ENCODE measurements at regions not wholly inside any gene's neighbourhood (a gene's known extent, or its start where the extent isn't known, plus 50 kb on each side); places are given as distances from the start of the nearest gene placed in this dataset.

DNA sequence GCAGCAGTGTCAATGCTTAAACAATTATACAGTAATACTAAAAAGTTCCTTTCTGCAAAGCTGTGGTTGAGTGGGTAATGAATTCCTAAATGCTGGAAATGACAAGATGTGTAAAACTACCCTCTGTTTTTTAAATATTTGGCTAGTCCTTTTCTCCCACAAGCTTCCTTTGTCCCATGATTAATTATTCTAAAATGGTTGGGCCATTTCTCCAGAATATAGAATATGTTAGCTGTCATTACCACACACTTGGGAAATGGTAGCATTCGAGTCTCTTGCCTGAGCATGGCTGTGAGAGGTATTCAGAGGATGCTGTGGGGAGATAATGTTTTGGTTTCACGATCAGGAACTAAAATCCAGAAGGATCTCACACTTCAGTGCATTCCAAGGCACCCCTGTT lies 1185.8 kb downstream of the UQCRFS1 start:
- H3K4me1 Mint-ChIP-seq = no peaks in the 10 kb centered on the region
- H3K4me3 Mint-ChIP-seq = no peak overlapping the region
- H3K27me3 Mint-ChIP-seq (ENCODE audit: low read depth) = no peaks in the 10 kb centered on the region

DNA sequence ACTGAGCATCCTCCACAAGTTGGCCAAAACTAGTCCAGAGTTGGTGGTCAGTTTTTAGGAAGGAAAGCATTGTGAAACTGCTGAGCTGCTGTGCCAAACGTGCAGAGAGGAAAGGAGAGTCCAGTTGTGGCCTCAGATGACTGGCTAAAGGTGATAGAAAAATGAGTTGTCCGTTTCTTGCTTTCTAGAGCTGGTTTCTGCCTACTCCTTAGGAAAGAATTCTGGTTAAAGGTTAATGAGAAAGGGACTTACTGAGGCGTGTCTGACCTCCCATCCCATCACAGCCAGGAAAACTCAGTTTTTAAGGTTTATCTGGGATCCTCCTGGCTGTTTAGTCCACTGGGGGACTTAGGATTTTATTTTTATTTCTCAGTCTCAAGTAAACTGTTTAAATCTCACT lies 1186.3 kb downstream of the UQCRFS1 start:
- Mint-ChIP-seq H3K4me1 (no peaks in the 10 kb centered on the region), H3K27me3 (ENCODE audit: low read depth) (no peaks in the 10 kb centered on the region), H3K27ac (ENCODE audit: unreplicated experiment) (no peak overlapping the region), H3K9me3 (no peaks in the 10 kb centered on the region), H3K36me3 (ENCODE audit: low read depth) (no peaks in the 10 kb centered on the region), H3K4me3 (no peak overlapping the region)
- no peak for DNase-seq (ENCODE audit: low read depth, low spot score)
- TF ChIP-seq, protein P1, sequence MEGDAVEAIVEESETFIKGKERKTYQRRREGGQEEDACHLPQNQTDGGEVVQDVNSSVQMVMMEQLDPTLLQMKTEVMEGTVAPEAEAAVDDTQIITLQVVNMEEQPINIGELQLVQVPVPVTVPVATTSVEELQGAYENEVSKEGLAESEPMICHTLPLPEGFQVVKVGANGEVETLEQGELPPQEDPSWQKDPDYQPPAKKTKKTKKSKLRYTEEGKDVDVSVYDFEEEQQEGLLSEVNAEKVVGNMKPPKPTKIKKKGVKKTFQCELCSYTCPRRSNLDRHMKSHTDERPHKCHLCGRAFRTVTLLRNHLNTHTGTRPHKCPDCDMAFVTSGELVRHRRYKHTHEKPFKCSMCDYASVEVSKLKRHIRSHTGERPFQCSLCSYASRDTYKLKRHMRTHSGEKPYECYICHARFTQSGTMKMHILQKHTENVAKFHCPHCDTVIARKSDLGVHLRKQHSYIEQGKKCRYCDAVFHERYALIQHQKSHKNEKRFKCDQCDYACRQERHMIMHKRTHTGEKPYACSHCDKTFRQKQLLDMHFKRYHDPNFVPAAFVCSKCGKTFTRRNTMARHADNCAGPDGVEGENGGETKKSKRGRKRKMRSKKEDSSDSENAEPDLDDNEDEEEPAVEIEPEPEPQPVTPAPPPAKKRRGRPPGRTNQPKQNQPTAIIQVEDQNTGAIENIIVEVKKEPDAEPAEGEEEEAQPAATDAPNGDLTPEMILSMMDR (conservative IDR thresholded peaks at IDR 0.05) = no peak

More for the DNA sequence above, 1185.8 kb downstream of the UQCRFS1 start:
- no peak overlapping the region for H3K27ac Mint-ChIP-seq (ENCODE audit: unreplicated experiment)
- H3K9me3 Mint-ChIP-seq = peaks cover 2% of the 10 kb centered on the region
- H3K36me3 Mint-ChIP-seq (ENCODE audit: low read depth) = no peaks in the 10 kb centered on the region
- DNase-seq (ENCODE audit: low read depth, low spot score) = no peak
- TF ChIP-seq, protein P1 (conservative IDR thresholded peaks at IDR 0.05) = no peak

DNA sequence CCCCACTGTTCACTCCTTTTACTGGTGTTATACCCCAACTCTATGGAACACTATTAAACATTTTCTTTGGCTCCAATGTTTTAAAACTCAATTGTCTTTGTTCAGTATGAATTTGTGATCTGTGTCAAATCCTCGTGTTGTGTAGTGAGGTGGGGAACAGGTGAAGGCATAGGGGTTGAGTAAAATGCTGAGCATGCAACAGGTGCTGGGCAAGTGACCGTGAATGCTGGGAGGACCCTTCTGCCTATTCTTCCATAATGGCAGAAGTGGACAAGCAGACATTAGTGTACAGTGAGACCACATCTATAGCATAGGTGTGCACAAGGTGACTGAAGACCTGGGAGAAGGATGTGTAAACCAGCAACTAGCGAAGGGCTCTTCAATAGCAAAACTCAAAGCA lies 1188.0 kb downstream of the UQCRFS1 start:
- Mint-ChIP-seq H3K4me3 (no peak overlapping the region), H3K9me3 (no peaks in the 10 kb centered on the region), H3K27ac (ENCODE audit: unreplicated experiment) (no peak overlapping the region), H3K27me3 (ENCODE audit: low read depth) (peaks cover 4% of the 10 kb centered on the region), H3K36me3 (ENCODE audit: low read depth) (no peaks in the 10 kb centered on the region), H3K4me1 (no peaks in the 10 kb centered on the region)
- no peak for DNase-seq (ENCODE audit: low read depth, low spot score)
- TF ChIP-seq, protein P1 (conservative IDR thresholded peaks at IDR 0.05) = no peak

DNA sequence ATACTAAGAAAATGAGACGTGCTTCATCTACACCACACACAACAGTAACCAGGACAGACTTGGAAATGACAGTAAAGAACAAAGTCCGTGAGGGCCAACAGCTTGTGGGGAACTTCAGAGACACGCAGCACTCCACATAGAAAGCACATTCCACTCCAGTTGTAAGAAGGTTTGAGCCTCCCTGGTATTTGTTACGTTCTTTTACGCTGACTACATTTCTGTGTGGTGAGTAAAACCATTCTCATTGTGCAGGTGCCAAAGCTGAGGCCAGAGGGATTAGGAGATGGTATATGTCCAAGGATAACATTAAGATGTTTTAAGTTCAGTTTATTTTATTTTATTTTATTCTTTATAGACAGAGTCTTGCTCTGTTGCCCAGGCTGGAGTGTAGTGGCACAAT lies 1189.9 kb downstream of the UQCRFS1 start:
- no peaks in the 10 kb centered on the region for H3K36me3 Mint-ChIP-seq (ENCODE audit: low read depth)
- H3K4me3 Mint-ChIP-seq = no peak overlapping the region
- H3K27me3 Mint-ChIP-seq (ENCODE audit: low read depth) = peaks cover 6% of the 10 kb centered on the region
- no peaks in the 10 kb centered on the region for H3K9me3 Mint-ChIP-seq
- no peaks in the 10 kb centered on the region for H3K4me1 Mint-ChIP-seq
- no peak for DNase-seq (ENCODE audit: low read depth, low spot score)
- TF ChIP-seq, protein P1 (conservative IDR thresholded peaks at IDR 0.05) = no peak
- no peak overlapping the region for H3K27ac Mint-ChIP-seq (ENCODE audit: unreplicated experiment)

DNA sequence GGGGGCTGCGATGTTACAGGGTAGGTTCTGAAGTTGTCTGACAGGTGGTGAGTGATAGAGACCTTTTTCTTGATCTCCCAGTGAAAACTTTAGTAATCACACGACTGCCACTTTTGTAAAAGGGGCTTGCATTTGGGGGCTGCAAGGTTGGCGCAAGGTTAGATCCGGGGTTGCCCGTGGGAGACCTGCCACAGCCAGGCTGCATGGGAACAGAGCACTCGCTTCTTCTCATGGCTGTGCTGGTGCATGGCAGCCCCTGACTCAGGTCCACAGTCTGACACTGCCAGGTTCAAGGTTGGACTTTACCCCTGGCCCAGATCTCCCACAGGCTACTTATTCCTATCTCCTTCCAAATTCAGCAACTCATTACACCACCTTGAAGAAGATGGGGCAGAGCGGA lies 1190.4 kb downstream of the UQCRFS1 start:
- Mint-ChIP-seq H3K27ac (ENCODE audit: unreplicated experiment) (no peak overlapping the region), H3K36me3 (ENCODE audit: low read depth) (no peaks in the 10 kb centered on the region), H3K4me3 (no peak overlapping the region)

More for the DNA sequence above, 1190.4 kb downstream of the UQCRFS1 start:
- Mint-ChIP-seq H3K27me3 (ENCODE audit: low read depth) (peaks cover 6% of the 10 kb centered on the region), H3K4me1 (no peaks in the 10 kb centered on the region), H3K9me3 (no peaks in the 10 kb centered on the region)
- no peak for DNase-seq (ENCODE audit: low read depth, low spot score)
- TF ChIP-seq, protein P1 (conservative IDR thresholded peaks at IDR 0.05) = no peak
